ENCODE measurements at regions not wholly inside any gene's neighbourhood (a gene's known extent, or its start where the extent isn't known, plus 50 kb on each side); places are given as distances from the start of the nearest gene placed in this dataset.
"Not testable (repeated sequence)": the region's sequence is repeated elsewhere in the genome, so short reads cannot be mapped to it uniquely, and the experiment has no call there.

- Mint-ChIP-seq H3K36me3 (no peaks in the 10 kb centered on the region), H3K27me3 (no peaks in the 10 kb centered on the region), H3K9me3 (peaks cover 4% of the 10 kb centered on the region), H3K27ac (peak overlapping the region; percentile 23), H3K4me3 (no peak overlapping the region), H3K4me1 (ENCODE audit: low read depth) (peaks cover 39% of the 10 kb centered on the region)
- intact Hi-C loops (cut with micrococcal nuclease), result no loop called here
- ChIA-PET POLR2A (no interaction called here), CTCF (no interaction called here)
- DNase-seq, result no peak
These were observed 166.3 kb downstream of the C9orf50 start for GRCh38 chr9:129454467-129455067.

GRCh38 chr9:129453734-129454133 is 167.2 kb downstream of the C9orf50 start:
- H3K27me3 Mint-ChIP-seq, result no peaks in the 10 kb centered on the region
- H3K4me1 Mint-ChIP-seq (ENCODE audit: low read depth), result peaks cover 32% of the 10 kb centered on the region
- intact Hi-C loops (cut with micrococcal nuclease), result no loop called here
- ChIA-PET CTCF (no interaction called here), POLR2A (no interaction called here)
- peak overlapping the region; percentile 74 for H3K27ac Mint-ChIP-seq
- H3K36me3 Mint-ChIP-seq, result no peaks in the 10 kb centered on the region
- no peak overlapping the region for H3K4me3 Mint-ChIP-seq
- peaks cover 4% of the 10 kb centered on the region for H3K9me3 Mint-ChIP-seq
- no peak for DNase-seq

DNA sequence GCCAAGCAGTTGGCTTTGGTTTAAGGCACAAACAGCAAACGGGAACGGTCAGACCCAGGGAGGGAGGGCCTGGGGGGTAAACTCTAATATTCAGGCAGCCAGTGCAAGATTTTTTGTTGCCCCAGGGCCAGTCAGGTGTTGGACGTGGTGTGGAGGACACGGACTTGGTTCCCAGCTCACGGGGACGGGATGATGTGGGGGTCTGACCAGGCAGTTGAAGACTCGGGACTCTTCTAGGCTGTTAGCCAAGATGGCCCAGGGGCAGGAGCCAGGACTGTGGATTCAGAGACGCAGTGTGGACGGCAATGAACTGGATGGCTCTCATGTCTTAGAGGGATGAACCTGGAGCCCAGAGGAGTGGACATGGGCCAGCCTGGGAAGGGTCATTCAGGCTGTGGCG is 169.2 kb downstream of the C9orf50 start:
- no peaks in the 10 kb centered on the region for H3K36me3 Mint-ChIP-seq
- no peaks in the 10 kb centered on the region for H3K27me3 Mint-ChIP-seq
- POLR2A ChIA-PET, result no interaction called here
- H3K9me3 Mint-ChIP-seq, result peaks cover 4% of the 10 kb centered on the region
- H3K27ac Mint-ChIP-seq, result no peak overlapping the region
- no peak overlapping the region for H3K4me3 Mint-ChIP-seq
- DNase-seq, result no peak
- H3K4me1 Mint-ChIP-seq (ENCODE audit: low read depth), result peaks cover 14% of the 10 kb centered on the region
- intact Hi-C loops (cut with micrococcal nuclease), result no loop called here
- CTCF ChIA-PET, result interaction anchor here (1.0 kb wide), 1 partner anchor 312 kb away, joined by 3 read pairs; no protein-coding TSS in a partner anchor

- no peak for DNase-seq
- ChIA-PET CTCF (interaction anchor here (1.0 kb wide), 1 partner anchor 311 kb away, joined by 3 read pairs; no protein-coding TSS in a partner anchor), POLR2A (no interaction called here)
- Mint-ChIP-seq H3K27me3 (no peaks in the 10 kb centered on the region), H3K4me3 (no peak overlapping the region), H3K4me1 (ENCODE audit: low read depth) (peaks cover 9% of the 10 kb centered on the region), H3K9me3 (peaks cover 4% of the 10 kb centered on the region), H3K27ac (no peak overlapping the region), H3K36me3 (no peaks in the 10 kb centered on the region)
- intact Hi-C loops (cut with micrococcal nuclease), result no loop called here
These were observed 169.7 kb downstream of the C9orf50 start for GRCh38 chr9:129451089-129451656.

DNA sequence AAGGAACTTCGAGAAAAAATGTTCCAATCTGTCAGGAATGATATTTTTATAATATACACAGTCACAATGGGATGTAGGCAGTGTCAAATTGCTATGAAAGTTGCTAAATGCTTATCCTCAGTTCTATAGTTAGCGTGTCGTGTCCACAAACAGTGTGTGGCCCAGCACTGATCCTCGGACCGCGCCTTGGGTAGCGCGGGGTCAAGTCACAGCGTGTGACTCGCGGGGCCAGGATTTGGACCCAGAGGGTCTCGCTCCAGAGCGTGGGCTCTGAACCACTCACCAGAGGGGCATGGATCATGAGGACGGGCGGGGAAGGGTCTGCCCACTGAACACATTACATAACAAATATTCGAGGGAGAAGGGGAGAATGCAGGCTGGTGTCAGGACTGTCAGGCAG is 171.8 kb downstream of the C9orf50 start:
- Mint-ChIP-seq H3K27ac (peak overlapping the region; percentile 11), H3K4me1 (ENCODE audit: low read depth) (peaks cover 2% of the 10 kb centered on the region), H3K9me3 (no peaks in the 10 kb centered on the region), H3K27me3 (no peaks in the 10 kb centered on the region), H3K4me3 (no peak overlapping the region), H3K36me3 (no peaks in the 10 kb centered on the region)
- POLR2A ChIA-PET, result interaction anchor here (0.6 kb wide), 1 partner anchor 23 kb away, joined by 4 read pairs; no protein-coding TSS in a partner anchor
- CTCF ChIA-PET, result no interaction called here
- intact Hi-C loops (cut with micrococcal nuclease), result no loop called here
- DNase-seq, result no peak

- H3K9me3 Mint-ChIP-seq, result no peaks in the 10 kb centered on the region
- CTCF ChIA-PET, result no interaction called here
- no peaks in the 10 kb centered on the region for H3K36me3 Mint-ChIP-seq
- POLR2A ChIA-PET, result no interaction called here
- no peak for DNase-seq
- no peaks in the 10 kb centered on the region for H3K4me1 Mint-ChIP-seq (ENCODE audit: low read depth)
- no peaks in the 10 kb centered on the region for H3K27me3 Mint-ChIP-seq
- intact Hi-C loops (cut with micrococcal nuclease), result no loop called here
- H3K27ac Mint-ChIP-seq, result no peak overlapping the region
- no peak overlapping the region for H3K4me3 Mint-ChIP-seq
These were observed 173.9 kb downstream of the C9orf50 start for GRCh38 chr9:129446828-129447550.

DNA sequence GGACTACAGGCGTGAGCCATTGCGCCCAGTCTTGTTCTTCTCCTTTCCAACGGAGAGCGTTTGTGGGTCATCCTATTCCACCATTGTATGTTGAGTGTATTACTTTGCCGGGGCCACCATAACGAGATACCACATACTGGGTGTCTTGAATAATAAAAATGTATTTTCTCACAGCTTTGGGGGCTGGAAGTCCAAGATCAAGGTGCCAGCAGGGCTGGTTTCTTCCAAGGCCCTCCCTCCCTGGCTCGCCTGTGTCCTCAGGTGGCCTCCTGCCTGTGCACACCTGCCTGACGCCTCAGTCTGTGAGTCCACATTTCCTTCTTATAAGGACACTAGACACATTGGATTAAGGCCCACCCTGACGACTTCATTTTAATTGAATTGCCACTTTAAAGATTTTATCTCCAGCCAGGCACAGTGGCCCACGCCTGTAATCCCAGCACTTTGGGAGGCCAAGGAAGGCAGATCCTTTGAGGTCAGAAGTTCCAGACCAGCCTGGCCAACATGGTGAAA is 175.1 kb downstream of the C9orf50 start:
- POLR2A ChIA-PET, result no interaction called here
- H3K4me3 Mint-ChIP-seq, result no peak overlapping the region

GRCh38 chr9:129443515-129444164 is 177.3 kb downstream of the C9orf50 start:
- H3K9me3 Mint-ChIP-seq; intact Hi-C loops (cut with micrococcal nuclease); H3K36me3 Mint-ChIP-seq; DNase-seq; POLR2A ChIA-PET; H3K4me3 Mint-ChIP-seq; CTCF ChIA-PET; H3K27ac Mint-ChIP-seq; H3K4me1 Mint-ChIP-seq (ENCODE audit: low read depth): not testable (repeated sequence)
- peaks cover 21% of the 10 kb centered on the region for H3K27me3 Mint-ChIP-seq

More for the DNA sequence above, 175.1 kb downstream of the C9orf50 start:
- intact Hi-C loops (cut with micrococcal nuclease), result no loop called here
- Mint-ChIP-seq H3K27ac (no peak overlapping the region), H3K9me3 (no peaks in the 10 kb centered on the region), H3K36me3 (no peaks in the 10 kb centered on the region), H3K27me3 (peaks cover 5% of the 10 kb centered on the region), H3K4me1 (ENCODE audit: low read depth) (no peaks in the 10 kb centered on the region)
- no peak for DNase-seq
- CTCF ChIA-PET, result no interaction called here

GRCh38 chr9:129442803-129443511 is 177.9 kb downstream of the C9orf50 start:
- CTCF ChIA-PET, result no interaction called here
- Mint-ChIP-seq H3K36me3 (no peaks in the 10 kb centered on the region), H3K27ac (no peak overlapping the region), H3K9me3 (no peaks in the 10 kb centered on the region), H3K4me3 (no peak overlapping the region), H3K4me1 (ENCODE audit: low read depth) (peaks cover 7% of the 10 kb centered on the region), H3K27me3 (peaks cover 28% of the 10 kb centered on the region)
- no peak for DNase-seq
- POLR2A ChIA-PET, result no interaction called here
- intact Hi-C loops (cut with micrococcal nuclease), result no loop called here

GRCh38 chr9:129441852-129442251 is 179.0 kb downstream of the C9orf50 start:
- Mint-ChIP-seq H3K36me3 (no peaks in the 10 kb centered on the region), H3K27me3 (peaks cover 36% of the 10 kb centered on the region), H3K4me1 (ENCODE audit: low read depth) (peaks cover 14% of the 10 kb centered on the region), H3K27ac (no peak overlapping the region), H3K9me3 (no peaks in the 10 kb centered on the region), H3K4me3 (no peak overlapping the region)
- ChIA-PET POLR2A (interaction anchor here (0.5 kb wide), 1 partner anchor 152 kb away, joined by 4 read pairs; no protein-coding TSS in a partner anchor), CTCF (no interaction called here)
- DNase-seq, result no peak
- intact Hi-C loops (cut with micrococcal nuclease), result no loop called here

DNA sequence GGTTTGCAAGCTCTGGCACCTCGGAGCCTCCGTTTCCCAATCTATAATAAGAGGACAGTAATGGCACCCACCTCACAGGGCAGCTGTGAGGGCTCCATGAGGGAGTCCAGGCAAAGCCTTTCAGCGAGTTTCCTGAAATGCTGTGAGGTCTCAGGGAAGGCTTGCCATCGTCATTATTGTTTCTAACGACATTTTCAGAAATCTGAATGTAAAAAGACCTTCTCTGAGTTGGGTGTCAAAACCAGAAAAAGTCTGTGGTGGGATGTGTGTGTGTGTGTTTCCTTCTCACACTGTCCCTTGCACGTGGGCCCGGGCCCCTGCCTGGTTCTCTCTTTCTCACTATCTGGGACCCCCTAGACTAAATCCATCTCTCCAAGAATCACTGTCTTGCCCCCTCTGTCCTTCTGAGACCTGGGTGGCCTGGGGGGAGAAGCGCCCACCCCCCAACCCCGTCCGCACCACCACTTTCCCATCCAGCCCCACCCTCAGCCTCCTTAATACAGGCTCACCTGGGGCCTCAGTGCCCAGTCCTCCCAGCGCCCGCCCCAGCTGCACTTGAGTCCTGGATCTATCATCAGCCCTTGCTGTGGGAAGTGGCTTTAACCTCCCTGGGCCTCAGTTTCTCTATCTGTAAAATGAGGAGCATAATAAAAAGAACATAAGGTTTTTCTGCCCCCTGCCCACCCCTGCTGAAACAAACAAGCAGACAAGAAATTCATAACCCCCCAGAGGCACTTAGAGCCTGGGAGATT is 180.3 kb downstream of the C9orf50 start:
- POLR2A ChIA-PET, result no interaction called here
- H3K4me3 Mint-ChIP-seq, result no peak overlapping the region
- intact Hi-C loops (cut with micrococcal nuclease), result no loop called here
- peaks cover 16% of the 10 kb centered on the region for H3K4me1 Mint-ChIP-seq (ENCODE audit: low read depth)
- no peaks in the 10 kb centered on the region for H3K36me3 Mint-ChIP-seq
- peaks cover 43% of the 10 kb centered on the region for H3K27me3 Mint-ChIP-seq
- H3K9me3 Mint-ChIP-seq, result no peaks in the 10 kb centered on the region
- no peak for DNase-seq
- H3K27ac Mint-ChIP-seq, result no peak overlapping the region
- CTCF ChIA-PET, result no interaction called here
